ENCODE measurements at regions not wholly inside any gene's neighbourhood (a gene's known extent, or its start where the extent isn't known, plus 50 kb on each side); places are given as distances from the start of the nearest gene placed in this dataset.

GRCh38 chr12:14148489-14149270 is 167.3 kb upstream of the GRIN2B start:
- DNase-seq (ENCODE audit: low read depth) = no peak

- DNase-seq (ENCODE audit: low read depth) = no peak
Observed at GRCh38 chr12:14153803-14154202, 172.4 kb upstream of the GRIN2B start.

DNA sequence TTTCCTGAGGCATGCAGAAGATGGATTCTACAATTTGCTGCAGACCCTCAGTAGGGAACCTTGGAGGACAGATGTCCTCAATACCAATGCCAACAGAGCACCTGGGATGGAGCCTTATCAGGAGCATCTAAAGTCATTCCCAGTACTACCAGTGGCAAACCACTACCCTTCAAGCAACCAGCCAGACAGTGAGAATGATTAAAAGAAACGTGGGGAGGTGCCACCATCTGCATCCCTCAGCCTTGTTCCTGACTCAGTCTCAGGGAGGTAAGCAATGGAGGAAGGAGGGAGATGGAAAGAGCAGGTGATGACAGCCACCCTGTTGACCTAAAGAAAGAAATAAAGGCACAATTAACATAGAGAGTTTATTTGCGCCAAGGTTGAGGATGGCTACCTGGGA is 175.2 kb upstream of the GRIN2B start:
- DNase-seq (ENCODE audit: low read depth) = no peak

- DNase-seq (ENCODE audit: low read depth) = no peak
Observed at GRCh38 chr12:14157088-14157747, 175.8 kb upstream of the GRIN2B start.

DNA sequence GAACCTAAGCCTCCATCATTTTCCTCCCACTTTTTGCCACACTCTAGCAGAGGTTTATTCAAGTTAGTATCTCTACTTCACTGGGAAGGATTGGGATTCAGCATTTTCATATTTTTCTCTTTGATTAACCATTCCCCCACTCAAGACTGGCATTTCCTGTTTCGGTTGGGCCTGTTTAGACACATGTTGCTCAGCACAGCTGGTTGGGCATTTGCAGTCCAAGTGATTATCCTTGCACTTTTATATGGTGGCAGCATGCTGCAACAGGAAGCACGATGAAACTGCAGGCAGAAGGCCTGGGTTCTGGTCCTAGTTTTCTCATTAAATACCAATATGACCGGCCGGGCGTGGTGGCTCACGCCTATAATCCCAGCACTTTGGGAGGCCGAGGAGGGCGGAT is 182.9 kb upstream of the GRIN2B start:
- DNase-seq (ENCODE audit: low read depth) = no peak

DNA sequence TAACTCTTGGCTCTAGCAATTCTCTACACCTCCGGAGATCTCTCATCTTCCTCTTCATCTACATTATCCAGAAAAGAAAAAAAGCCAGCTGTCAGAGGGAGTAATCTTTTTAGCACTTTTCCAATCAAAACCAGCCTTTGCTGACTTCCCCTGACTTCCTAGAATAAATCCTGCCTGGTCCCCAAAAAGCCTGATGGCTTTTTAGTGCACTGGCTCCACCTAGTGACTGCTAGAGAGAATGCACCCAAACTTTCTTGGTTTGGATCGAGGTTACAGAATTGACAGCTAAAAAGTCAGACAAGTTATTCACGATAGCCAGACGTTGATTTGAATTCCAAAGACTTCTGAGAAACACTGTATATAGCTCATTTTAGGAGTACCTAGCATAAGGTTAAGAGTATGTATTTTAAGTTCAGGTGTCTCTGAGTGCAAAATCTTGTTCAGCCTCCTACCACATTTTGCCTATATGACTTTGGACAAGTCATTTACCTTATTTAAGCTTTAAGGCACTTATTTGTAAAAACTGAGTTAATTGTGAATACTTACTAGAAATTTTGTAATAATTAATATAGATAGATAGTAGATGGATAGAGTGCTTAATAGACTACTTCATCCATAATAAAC is 185.7 kb upstream of the GRIN2B start:
- peak; percentile 6 for DNase-seq (ENCODE audit: low read depth)

- DNase-seq (ENCODE audit: low read depth) = no peak
Observed at GRCh38 chr12:14169281-14169680, 187.9 kb upstream of the GRIN2B start.

DNA sequence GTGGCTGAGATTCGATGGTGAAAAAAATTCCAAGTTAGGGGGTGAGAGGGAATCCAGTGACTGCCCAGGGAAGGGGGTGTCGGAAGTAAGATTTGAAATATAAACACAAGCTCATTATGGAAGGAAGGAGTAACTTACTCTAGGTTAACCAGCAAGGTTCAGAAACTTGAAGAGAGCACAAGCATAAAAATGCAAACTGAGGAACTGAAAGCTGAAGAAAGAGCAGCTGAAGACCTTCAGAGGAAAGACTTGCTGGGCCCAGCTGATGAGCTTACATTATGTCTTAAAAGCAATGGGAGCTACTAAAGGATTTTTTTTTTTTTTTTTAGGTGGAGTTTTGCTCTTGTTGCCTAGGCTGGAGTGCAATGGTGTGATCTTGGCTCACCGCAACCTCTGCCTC is 189.7 kb upstream of the GRIN2B start:
- no peak for DNase-seq (ENCODE audit: low read depth)

DNA sequence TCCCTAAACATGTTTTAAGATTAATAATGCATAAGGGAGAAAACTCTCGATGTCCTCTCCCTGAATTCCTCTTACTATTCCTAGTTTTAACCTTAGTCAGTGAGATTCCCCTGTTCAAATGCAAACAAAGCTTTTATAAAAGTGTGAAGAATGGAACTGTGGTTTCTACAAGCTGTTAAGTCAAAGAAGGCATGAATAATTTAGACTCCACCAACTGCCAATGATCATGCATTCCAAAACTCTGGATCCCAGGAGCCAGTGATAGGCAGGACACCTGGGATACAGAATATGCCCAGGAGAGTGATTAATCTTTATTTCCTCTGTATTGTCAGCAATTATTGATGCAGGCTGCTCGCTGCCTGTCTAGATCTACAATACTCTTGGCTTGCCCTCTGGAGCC is 190.3 kb upstream of the ATF7IP start:
- DNase-seq (ENCODE audit: low read depth) = no peak

- DNase-seq (ENCODE audit: low read depth) = no peak
Observed at GRCh38 chr12:14185427-14186192, 179.9 kb upstream of the ATF7IP start.

DNA sequence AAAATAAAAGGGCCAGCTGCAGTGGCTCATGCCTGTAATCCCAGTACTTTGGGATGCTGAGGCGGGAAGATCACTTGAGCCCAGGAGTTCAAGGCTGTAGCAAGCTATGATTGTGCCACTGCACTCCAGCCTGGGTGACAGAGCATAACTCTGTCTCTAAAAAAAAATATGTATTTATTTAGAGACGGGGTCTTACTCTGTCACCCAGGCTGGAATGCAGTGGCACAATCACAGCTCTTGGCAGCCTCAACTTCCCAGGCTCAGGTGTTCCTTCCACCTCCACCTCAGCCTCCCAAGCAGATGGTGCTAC is 179.3 kb upstream of the ATF7IP start:
- DNase-seq (ENCODE audit: low read depth) = no peak

DNA sequence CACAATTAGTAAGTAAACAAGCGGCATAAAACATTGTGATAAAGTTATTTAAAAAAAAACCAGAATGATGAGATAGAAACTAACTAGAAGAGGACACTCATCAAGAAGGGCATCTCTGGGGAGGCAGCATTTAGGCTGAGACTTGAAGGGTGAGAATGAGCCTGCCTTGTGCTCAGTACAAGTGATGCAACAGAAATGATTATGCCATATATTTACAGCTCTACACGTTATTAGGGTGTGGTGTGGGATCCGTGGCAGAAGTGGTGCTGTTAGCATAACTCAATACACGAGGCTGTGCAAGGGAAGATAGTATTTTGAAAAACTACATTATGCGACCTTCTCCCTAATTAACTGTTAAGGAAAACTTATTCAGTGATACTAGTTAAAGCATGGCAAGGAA is 178.5 kb upstream of the ATF7IP start:
- DNase-seq (ENCODE audit: low read depth) = no peak

GRCh38 chr12:14187966-14188365 is 177.5 kb upstream of the ATF7IP start:
- DNase-seq (ENCODE audit: low read depth) = no peak

DNA sequence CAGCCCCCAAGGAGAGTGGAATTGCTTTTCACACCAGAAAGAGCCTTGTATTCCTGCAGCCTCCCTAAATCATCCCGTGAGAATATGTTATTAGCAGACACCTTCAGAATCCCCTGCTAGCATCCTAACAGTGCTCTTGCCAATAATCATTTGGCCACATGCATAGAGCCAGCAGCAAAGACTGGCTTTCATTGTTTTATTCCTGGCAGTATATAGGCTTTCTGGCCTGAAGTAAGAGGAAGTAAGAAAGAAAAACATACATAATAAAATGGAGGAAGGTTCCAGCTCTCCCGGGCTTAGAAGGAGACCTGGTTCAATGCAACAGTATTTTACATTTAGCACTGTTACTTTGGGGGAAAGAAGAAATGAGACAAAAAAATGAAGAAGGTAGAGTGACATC is 176.7 kb upstream of the ATF7IP start:
- no peak for DNase-seq (ENCODE audit: low read depth)

DNA sequence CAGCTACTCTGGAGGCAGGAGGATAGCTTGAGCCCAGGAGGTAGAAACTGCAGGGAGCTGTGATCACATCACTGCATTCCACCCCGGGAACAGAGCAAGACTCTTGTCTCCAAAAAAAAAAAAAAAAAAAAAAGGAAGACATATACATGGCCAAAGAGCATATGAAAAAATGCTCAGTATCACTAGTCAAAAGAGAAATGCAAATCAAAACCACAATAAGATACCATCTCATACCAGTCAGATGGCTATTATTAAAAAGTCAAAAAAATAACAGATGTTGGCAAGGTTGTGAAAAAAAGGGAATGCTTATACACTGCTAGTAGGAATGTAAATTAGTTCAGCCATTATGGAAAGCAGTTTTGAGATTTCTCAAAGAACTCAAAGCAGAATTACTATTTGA is 174.8 kb upstream of the ATF7IP start:
- DNase-seq (ENCODE audit: low read depth) = no peak

DNA sequence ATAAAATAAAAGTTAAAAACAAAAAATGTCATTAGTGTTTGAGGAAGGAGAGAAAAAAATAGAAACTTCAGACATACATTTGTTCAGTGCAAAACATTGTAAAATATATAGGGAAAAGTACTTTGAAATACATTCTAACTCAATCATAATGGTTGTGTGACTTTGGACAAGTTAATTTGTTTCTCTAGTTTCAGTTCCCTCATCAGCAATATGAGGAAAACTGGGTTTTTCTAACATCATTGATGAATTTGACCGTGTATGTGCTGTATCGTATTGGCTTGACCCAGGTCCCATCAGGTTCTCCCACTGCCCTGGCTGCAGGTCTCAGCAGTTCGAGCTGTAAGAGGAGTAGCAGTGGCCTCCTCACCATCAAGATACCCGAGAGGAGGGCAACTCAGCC is 173.9 kb upstream of the ATF7IP start:
- no peak for DNase-seq (ENCODE audit: low read depth)

- DNase-seq (ENCODE audit: low read depth) = no peak
Observed at GRCh38 chr12:14193639-14194038, 171.8 kb upstream of the ATF7IP start.

DNA sequence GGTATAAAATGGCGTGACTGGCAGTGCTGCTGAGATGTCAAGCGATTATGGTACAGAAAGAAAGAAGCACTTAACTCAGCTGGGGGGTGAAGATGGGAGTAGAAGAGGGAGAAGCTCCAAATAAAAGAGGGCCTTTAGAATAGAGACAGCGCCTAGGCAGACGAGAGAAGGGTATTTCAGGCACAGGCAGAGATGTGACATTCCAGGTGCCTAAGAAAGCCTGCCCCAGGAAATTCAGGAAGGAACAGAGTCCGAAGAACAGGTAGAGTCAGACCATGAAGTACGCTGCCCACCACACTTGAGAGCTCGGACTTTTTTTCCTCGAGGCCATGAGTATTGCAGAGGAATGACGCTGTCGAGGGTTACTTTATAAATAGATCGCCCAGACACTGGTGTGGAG is 170.9 kb upstream of the ATF7IP start:
- no peak for DNase-seq (ENCODE audit: low read depth)

DNA sequence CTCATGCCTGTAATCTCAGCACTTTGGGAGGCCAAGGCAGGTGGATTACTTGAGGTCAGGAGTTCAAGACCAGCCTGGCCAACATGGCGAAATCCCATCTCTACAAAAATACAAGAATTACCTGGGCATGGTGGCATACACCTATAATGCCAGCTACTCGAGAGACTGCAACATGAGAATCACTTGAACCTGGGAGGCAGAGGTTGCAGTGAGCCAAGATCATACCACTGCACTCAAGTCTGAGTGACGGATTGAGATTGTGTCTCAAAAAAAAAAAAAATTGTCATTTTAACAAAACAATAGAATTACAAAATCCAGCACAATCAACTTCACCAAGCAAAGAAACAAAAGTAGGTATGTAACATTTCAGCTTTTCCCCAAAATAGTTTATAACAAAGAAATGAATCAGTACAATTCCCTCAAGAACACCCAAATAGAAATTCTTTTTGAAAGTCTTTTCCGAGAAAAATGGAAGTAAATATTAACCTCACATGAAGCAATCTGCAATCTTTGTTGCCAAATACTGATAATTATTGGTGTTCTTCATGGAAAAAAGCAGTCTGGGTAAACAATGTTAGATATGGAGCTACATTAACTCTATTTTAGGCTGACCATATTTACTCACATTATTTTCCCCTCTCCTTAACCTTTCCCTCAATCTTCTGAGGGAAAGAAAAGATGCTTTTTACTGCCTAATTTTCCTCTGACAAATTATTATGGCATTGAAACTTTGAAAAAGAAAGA is 165.9 kb upstream of the ATF7IP start:
- no peak for DNase-seq (ENCODE audit: low read depth)

DNA sequence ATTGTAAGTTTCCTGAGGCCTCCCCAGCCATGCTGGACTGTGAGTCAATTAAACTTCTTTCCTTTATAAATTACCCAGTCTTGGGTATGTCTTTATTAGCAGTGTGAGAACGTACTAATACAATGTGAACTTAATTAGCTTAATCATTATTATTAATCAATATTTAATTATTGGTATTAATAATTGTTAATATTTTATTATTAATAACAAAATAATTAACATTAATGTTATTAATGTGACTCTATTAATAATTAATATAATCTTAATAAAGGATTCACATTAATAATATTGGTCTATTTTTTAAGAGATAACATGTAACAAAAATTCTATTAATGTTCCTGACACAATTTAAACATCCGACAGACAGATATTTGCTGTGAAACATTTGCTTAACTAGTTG is 164.9 kb upstream of the ATF7IP start:
- no peak for DNase-seq (ENCODE audit: low read depth)

- no peak for DNase-seq (ENCODE audit: low read depth)
Observed at GRCh38 chr12:14201291-14201690, 164.2 kb upstream of the ATF7IP start.

- DNase-seq (ENCODE audit: low read depth) = no peak
Observed at GRCh38 chr12:14207905-14208551, 157.5 kb upstream of the ATF7IP start.

All from stimulated activated CD8-positive, alpha-beta memory T cell treated with anti-CD3 and anti-CD28 coated beads, Interleukin-15, amount 100 ng/mL, for 24 hours (primary cell).